ENCODE measurements at regions not wholly inside any gene's neighbourhood (a gene's known extent, or its start where the extent isn't known, plus 50 kb on each side); places are given as distances from the start of the nearest gene placed in this dataset.

DNA sequence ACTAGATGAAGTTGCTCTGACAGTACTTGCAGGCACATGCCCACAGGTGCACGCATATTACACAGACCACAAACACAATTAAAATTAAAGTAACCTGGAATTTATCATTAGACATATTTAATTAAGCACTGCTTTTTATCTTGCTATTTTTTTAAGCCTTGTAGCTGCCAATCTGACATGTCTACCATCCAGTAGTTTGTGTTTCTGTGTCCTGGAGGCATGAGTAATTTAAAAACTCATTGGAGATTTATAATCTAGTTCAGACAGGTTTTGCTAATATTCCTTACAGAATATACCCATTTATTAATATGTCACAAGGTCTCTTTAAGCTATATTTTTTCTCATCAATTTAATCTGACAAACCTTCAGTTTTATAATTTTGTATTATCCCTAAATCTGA, 445.0 kb upstream of the KLF6 start:
- DNase-seq (ENCODE audit: low spot score) (no peak), ATAC-seq (no peak)
- H3K27me3 Mint-ChIP-seq (ENCODE audit: low read depth): no peaks in the 10 kb centered on the region
- POLR2A ChIA-PET: interaction anchor here (0.7 kb wide), 1 partner anchor 14 kb away, joined by 5 read pairs; no protein-coding TSS in a partner anchor
- no peak overlapping the region for H3K4me3 Mint-ChIP-seq
- 0 out of 2 replicates have a peak, but pooled peaks cover 9% of the 10 kb centered on the region for H3K9me3 Mint-ChIP-seq
- CTCF ChIA-PET: no interaction called here
- no peak for TF ChIP-seq SOX15 (CRISPR knock-in tag; IDR thresholded peaks at IDR 0.05)
- TF ChIP-seq, protein P1, sequence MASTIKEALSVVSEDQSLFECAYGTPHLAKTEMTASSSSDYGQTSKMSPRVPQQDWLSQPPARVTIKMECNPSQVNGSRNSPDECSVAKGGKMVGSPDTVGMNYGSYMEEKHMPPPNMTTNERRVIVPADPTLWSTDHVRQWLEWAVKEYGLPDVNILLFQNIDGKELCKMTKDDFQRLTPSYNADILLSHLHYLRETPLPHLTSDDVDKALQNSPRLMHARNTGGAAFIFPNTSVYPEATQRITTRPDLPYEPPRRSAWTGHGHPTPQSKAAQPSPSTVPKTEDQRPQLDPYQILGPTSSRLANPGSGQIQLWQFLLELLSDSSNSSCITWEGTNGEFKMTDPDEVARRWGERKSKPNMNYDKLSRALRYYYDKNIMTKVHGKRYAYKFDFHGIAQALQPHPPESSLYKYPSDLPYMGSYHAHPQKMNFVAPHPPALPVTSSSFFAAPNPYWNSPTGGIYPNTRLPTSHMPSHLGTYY (CRISPR knock-in tag; IDR thresholded peaks at IDR 0.05): no peak
- TF ChIP-seq, protein P2, sequence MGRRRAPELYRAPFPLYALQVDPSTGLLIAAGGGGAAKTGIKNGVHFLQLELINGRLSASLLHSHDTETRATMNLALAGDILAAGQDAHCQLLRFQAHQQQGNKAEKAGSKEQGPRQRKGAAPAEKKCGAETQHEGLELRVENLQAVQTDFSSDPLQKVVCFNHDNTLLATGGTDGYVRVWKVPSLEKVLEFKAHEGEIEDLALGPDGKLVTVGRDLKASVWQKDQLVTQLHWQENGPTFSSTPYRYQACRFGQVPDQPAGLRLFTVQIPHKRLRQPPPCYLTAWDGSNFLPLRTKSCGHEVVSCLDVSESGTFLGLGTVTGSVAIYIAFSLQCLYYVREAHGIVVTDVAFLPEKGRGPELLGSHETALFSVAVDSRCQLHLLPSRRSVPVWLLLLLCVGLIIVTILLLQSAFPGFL (CRISPR knock-in tag; IDR thresholded peaks at IDR 0.05; ENCODE audit: borderline replicate concordance): no peak
- no peak for TF ChIP-seq ZNF121 (CRISPR knock-in tag; IDR thresholded peaks at IDR 0.05)
- TF ChIP-seq, protein P3, sequence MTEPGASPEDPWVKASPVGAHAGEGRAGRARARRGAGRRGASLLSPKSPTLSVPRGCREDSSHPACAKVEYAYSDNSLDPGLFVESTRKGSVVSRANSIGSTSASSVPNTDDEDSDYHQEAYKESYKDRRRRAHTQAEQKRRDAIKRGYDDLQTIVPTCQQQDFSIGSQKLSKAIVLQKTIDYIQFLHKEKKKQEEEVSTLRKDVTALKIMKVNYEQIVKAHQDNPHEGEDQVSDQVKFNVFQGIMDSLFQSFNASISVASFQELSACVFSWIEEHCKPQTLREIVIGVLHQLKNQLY (CRISPR knock-in tag; IDR thresholded peaks at IDR 0.05): no peak
- TF ChIP-seq JUN (CRISPR knock-in tag; IDR thresholded peaks at IDR 0.05): no peak
- TF ChIP-seq ZNF671 (CRISPR knock-in tag; IDR thresholded peaks at IDR 0.05): no peak
- H3K36me3 Mint-ChIP-seq: no peaks in the 10 kb centered on the region
- no peaks in the 10 kb centered on the region for H3K4me1 Mint-ChIP-seq
- no peak overlapping the region for H3K27ac Mint-ChIP-seq

DNA sequence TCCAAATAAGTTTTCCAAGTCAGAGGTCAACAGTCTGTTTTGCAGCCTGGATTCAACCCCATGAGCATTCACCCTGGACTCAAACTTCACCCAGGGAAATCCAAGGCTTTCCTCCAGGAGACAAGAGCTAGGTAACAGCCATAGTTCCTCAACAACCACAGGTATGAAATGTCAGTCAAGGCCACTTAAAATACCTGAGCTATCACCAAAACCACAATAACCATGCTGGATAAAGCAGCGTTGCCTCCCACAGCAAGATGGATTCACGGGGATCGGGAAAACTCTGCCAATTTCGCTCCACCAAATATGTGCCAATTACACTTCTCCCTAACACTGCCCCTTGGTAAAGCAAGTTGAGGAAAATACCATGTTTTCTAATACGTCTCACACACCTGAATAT, 444.1 kb upstream of the KLF6 start:
- H3K9me3 Mint-ChIP-seq: peaks cover 12% of the 10 kb centered on the region; the same call in 1 of the 2 replicates
- DNase-seq (ENCODE audit: low spot score): no peak
- CTCF ChIA-PET: no interaction called here
- no peaks in the 10 kb centered on the region for H3K4me1 Mint-ChIP-seq
- H3K36me3 Mint-ChIP-seq: no peaks in the 10 kb centered on the region; the same call in 1 of the 2 replicates
- H3K27ac Mint-ChIP-seq: no peak overlapping the region
- no peaks in the 10 kb centered on the region for H3K27me3 Mint-ChIP-seq (ENCODE audit: low read depth)
- no peak for ATAC-seq
- POLR2A ChIA-PET: interaction anchor here (0.7 kb wide), 1 partner anchor 13 kb away, joined by 5 read pairs; no protein-coding TSS in a partner anchor
- no peak overlapping the region for H3K4me3 Mint-ChIP-seq
- TF ChIP-seq RORB (CRISPR knock-in tag; IDR thresholded peaks at IDR 0.05) (no peak), TCF7 (CRISPR knock-in tag; IDR thresholded peaks at IDR 0.05; ENCODE audit: low read depth) (no peak), FOXK1 (CRISPR knock-in tag; IDR thresholded peaks at IDR 0.05) (no peak), JAZF1 (CRISPR knock-in tag; IDR thresholded peaks at IDR 0.05) (no peak), SMAD4 (CRISPR knock-in tag; IDR thresholded peaks at IDR 0.05) (no peak), FOXP1 (CRISPR knock-in tag; IDR thresholded peaks at IDR 0.05; ENCODE audit: borderline replicate concordance) (no peak), OVOL2 (CRISPR knock-in tag; IDR thresholded peaks at IDR 0.05; ENCODE audit: borderline replicate concordance) (no peak), PRRX2 (CRISPR knock-in tag; IDR thresholded peaks at IDR 0.05) (no peak), NFYB (CRISPR knock-in tag; conservative IDR thresholded peaks at IDR 0.05; ENCODE audit: low read depth) (no peak), SOX15 (CRISPR knock-in tag; IDR thresholded peaks at IDR 0.05) (no peak), SP1 (CRISPR knock-in tag; conservative IDR thresholded peaks at IDR 0.05) (no peak), TEAD4 (CRISPR knock-in tag; IDR thresholded peaks at IDR 0.05) (no peak), MXD4 (CRISPR knock-in tag; IDR thresholded peaks at IDR 0.05; ENCODE audit: borderline replicate concordance) (no peak), NFATC4 (CRISPR knock-in tag; IDR thresholded peaks at IDR 0.05) (no peak)
- TF ChIP-seq, protein P4, sequence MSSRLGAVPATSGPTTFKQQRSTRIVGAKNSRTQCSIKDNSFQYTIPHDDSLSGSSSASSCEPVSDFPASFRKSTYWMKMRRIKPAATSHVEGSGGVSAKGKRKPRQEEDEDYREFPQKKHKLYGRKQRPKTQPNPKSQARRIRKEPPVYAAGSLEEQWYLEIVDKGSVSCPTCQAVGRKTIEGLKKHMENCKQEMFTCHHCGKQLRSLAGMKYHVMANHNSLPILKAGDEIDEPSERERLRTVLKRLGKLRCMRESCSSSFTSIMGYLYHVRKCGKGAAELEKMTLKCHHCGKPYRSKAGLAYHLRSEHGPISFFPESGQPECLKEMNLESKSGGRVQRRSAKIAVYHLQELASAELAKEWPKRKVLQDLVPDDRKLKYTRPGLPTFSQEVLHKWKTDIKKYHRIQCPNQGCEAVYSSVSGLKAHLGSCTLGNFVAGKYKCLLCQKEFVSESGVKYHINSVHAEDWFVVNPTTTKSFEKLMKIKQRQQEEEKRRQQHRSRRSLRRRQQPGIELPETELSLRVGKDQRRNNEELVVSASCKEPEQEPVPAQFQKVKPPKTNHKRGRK (CRISPR knock-in tag; IDR thresholded peaks at IDR 0.05; ENCODE audit: borderline replicate concordance): no peak
- TF ChIP-seq, protein P5, sequence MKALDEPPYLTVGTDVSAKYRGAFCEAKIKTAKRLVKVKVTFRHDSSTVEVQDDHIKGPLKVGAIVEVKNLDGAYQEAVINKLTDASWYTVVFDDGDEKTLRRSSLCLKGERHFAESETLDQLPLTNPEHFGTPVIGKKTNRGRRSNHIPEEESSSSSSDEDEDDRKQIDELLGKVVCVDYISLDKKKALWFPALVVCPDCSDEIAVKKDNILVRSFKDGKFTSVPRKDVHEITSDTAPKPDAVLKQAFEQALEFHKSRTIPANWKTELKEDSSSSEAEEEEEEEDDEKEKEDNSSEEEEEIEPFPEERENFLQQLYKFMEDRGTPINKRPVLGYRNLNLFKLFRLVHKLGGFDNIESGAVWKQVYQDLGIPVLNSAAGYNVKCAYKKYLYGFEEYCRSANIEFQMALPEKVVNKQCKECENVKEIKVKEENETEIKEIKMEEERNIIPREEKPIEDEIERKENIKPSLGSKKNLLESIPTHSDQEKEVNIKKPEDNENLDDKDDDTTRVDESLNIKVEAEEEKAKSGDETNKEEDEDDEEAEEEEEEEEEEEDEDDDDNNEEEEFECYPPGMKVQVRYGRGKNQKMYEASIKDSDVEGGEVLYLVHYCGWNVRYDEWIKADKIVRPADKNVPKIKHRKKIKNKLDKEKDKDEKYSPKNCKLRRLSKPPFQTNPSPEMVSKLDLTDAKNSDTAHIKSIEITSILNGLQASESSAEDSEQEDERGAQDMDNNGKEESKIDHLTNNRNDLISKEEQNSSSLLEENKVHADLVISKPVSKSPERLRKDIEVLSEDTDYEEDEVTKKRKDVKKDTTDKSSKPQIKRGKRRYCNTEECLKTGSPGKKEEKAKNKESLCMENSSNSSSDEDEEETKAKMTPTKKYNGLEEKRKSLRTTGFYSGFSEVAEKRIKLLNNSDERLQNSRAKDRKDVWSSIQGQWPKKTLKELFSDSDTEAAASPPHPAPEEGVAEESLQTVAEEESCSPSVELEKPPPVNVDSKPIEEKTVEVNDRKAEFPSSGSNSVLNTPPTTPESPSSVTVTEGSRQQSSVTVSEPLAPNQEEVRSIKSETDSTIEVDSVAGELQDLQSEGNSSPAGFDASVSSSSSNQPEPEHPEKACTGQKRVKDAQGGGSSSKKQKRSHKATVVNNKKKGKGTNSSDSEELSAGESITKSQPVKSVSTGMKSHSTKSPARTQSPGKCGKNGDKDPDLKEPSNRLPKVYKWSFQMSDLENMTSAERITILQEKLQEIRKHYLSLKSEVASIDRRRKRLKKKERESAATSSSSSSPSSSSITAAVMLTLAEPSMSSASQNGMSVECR (CRISPR knock-in tag; IDR thresholded peaks at IDR 0.05; ENCODE audit: borderline replicate concordance): no peak
- TF ChIP-seq, protein P6, sequence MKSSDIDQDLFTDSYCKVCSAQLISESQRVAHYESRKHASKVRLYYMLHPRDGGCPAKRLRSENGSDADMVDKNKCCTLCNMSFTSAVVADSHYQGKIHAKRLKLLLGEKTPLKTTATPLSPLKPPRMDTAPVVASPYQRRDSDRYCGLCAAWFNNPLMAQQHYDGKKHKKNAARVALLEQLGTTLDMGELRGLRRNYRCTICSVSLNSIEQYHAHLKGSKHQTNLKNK (CRISPR knock-in tag; IDR thresholded peaks at IDR 0.05): no peak
- TF ChIP-seq, protein P7, sequence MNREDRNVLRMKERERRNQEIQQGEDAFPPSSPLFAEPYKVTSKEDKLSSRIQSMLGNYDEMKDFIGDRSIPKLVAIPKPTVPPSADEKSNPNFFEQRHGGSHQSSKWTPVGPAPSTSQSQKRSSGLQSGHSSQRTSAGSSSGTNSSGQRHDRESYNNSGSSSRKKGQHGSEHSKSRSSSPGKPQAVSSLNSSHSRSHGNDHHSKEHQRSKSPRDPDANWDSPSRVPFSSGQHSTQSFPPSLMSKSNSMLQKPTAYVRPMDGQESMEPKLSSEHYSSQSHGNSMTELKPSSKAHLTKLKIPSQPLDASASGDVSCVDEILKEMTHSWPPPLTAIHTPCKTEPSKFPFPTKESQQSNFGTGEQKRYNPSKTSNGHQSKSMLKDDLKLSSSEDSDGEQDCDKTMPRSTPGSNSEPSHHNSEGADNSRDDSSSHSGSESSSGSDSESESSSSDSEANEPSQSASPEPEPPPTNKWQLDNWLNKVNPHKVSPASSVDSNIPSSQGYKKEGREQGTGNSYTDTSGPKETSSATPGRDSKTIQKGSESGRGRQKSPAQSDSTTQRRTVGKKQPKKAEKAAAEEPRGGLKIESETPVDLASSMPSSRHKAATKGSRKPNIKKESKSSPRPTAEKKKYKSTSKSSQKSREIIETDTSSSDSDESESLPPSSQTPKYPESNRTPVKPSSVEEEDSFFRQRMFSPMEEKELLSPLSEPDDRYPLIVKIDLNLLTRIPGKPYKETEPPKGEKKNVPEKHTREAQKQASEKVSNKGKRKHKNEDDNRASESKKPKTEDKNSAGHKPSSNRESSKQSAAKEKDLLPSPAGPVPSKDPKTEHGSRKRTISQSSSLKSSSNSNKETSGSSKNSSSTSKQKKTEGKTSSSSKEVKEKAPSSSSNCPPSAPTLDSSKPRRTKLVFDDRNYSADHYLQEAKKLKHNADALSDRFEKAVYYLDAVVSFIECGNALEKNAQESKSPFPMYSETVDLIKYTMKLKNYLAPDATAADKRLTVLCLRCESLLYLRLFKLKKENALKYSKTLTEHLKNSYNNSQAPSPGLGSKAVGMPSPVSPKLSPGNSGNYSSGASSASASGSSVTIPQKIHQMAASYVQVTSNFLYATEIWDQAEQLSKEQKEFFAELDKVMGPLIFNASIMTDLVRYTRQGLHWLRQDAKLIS (CRISPR knock-in tag; IDR thresholded peaks at IDR 0.05; ENCODE audit: borderline replicate concordance): no peak
